ENCODE measurements at regions not wholly inside any gene's neighbourhood (a gene's known extent, or its start where the extent isn't known, plus 50 kb on each side); places are given as distances from the start of the nearest gene placed in this dataset.

DNA sequence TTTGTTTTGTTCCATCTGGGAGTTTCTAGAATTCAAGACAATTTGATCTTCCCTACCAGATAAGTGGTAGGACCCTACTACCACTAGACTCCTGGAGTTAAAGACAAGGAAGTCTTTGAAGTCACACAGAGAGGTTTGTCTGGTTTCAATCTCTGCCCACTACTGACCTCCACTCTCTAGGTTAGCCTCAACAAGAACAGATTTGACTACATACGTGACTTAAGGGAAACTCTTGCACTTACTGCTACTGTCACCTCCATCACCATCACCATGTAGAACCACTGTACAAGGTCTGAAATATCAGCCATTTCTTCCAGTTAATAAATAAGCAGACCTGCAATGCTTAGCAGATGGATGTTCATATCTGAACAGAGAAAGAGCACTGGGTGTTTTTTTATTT, 148.3 kb upstream of the ARHGEF26 start:
- TF ChIP-seq, protein P1, sequence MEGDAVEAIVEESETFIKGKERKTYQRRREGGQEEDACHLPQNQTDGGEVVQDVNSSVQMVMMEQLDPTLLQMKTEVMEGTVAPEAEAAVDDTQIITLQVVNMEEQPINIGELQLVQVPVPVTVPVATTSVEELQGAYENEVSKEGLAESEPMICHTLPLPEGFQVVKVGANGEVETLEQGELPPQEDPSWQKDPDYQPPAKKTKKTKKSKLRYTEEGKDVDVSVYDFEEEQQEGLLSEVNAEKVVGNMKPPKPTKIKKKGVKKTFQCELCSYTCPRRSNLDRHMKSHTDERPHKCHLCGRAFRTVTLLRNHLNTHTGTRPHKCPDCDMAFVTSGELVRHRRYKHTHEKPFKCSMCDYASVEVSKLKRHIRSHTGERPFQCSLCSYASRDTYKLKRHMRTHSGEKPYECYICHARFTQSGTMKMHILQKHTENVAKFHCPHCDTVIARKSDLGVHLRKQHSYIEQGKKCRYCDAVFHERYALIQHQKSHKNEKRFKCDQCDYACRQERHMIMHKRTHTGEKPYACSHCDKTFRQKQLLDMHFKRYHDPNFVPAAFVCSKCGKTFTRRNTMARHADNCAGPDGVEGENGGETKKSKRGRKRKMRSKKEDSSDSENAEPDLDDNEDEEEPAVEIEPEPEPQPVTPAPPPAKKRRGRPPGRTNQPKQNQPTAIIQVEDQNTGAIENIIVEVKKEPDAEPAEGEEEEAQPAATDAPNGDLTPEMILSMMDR (IDR thresholded peaks at IDR 0.05): no peak
- H3K36me3 ChIP-seq: no peaks in the 10 kb centered on the region
- no peak for DNase-seq

DNA sequence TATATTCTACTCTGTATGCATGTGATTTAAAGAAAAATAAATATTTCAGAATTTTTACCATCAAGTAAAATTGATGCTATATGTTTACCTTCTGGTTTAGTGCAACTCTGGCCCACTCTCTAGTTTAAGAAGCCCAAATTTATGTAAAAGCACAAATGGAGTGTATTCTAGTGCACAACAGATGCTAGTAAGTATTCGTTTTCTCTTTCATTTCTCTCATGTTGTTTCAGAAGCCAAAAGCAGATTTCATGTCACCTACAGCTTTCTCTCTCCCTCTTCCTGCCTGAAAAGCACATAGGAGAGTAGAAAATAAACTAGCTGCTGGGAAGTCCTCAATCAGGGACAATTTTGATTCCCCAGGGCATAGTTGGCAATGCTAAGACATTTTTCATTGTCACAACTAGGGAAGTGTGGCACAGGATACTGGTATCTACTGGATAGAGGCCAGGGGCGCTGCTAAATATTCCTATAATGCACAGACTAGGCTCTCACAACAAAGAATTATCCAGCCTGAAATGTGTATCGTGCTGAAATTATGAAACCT, 147.4 kb upstream of the ARHGEF26 start:
- no peaks in the 10 kb centered on the region for H3K27me3 ChIP-seq
- TF ChIP-seq, protein P1 (IDR thresholded peaks at IDR 0.05): no peak
- no peak overlapping the region for H3K9ac ChIP-seq (ENCODE audit: low read depth in 2 of 2, low read length in 2 of 2)
- DNase-seq: no peak
- H3K4me1 ChIP-seq: no peaks in the 10 kb centered on the region
- no peak overlapping the region for H3K4me3 ChIP-seq
- intact Hi-C loops (cut with DNase I): no loop called here
- no peaks in the 10 kb centered on the region for H3K9me3 ChIP-seq
- H3K36me3 ChIP-seq: no peaks in the 10 kb centered on the region
- no peak overlapping the region for H3K27ac ChIP-seq

More for the DNA sequence above, 148.3 kb upstream of the ARHGEF26 start:
- no peaks in the 10 kb centered on the region for H3K4me1 ChIP-seq
- H3K9me3 ChIP-seq: no peaks in the 10 kb centered on the region
- intact Hi-C loops (cut with DNase I): no loop called here
- no peaks in the 10 kb centered on the region for H3K27me3 ChIP-seq
- no peak overlapping the region for H3K4me3 ChIP-seq
- H3K9ac ChIP-seq (ENCODE audit: low read depth in 2 of 2, low read length in 2 of 2): no peak overlapping the region
- H3K27ac ChIP-seq: no peak overlapping the region

DNA sequence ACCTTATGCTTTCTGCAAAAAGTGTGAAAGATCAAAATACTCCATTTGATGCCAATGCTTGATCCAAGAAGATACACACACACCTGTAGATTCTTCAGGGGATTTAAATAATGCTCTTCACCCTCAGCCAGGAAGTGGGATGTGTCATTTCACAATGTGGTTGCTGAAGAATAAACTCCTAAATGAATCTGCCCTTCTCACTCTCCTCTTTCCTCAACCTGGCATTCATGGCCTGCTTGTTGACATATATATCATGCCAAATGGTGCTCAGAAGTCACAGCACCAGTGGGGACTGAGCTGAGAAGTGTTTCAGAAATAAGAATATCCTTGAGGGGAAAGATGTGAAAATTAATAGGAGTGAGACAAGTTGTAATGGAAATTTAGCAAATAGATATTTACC, 146.6 kb upstream of the ARHGEF26 start:
- no peaks in the 10 kb centered on the region for H3K27me3 ChIP-seq
- H3K4me3 ChIP-seq: no peak overlapping the region
- H3K4me1 ChIP-seq: no peaks in the 10 kb centered on the region
- no peaks in the 10 kb centered on the region for H3K36me3 ChIP-seq
- no peaks in the 10 kb centered on the region for H3K9me3 ChIP-seq
- no peak overlapping the region for H3K27ac ChIP-seq
- intact Hi-C loops (cut with DNase I): no loop called here
- DNase-seq: no peak
- TF ChIP-seq, protein P1 (IDR thresholded peaks at IDR 0.05): no peak
- H3K9ac ChIP-seq (ENCODE audit: low read depth in 2 of 2, low read length in 2 of 2): no peak overlapping the region

DNA sequence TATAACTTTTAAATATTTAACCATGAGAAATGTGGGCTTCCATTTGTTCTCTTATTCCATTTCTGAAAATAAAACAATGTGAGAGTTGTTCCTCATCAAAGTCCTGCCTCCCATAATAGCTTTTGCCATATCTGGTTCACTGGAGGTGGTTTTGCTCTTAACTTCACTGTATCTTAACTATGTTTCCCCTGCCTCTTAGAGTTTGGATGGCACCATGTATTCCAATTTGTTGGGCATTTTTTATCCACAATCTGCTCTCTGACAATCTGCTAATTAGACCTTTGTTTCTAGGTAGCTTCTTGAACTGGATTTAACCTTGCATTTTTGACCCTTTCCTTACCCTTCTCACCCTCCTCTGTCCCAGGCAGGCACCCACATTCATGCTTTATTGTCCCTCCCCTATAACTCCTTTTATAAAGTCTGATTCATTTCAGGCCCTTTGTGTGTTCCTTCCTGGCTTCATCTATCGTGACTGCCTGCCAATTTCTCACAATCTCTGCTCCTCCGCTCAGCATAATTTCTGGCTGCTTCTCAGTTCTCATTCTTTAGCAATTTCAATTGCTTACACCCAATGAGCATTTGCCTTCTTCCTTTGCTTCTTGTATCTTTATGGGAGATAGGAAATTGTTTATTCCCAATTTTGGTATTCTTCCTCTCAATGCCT, 144.2 kb upstream of the ARHGEF26 start:
- no peak overlapping the region for H3K9ac ChIP-seq (ENCODE audit: low read depth in 2 of 2, low read length in 2 of 2)
- TF ChIP-seq, protein P1 (IDR thresholded peaks at IDR 0.05): no peak
- no peak for DNase-seq
- H3K4me1 ChIP-seq: no peaks in the 10 kb centered on the region
- H3K9me3 ChIP-seq: no peaks in the 10 kb centered on the region
- H3K4me3 ChIP-seq: no peak overlapping the region
- H3K27ac ChIP-seq: no peak overlapping the region
- intact Hi-C loops (cut with DNase I): no loop called here
- H3K36me3 ChIP-seq: no peaks in the 10 kb centered on the region
- H3K27me3 ChIP-seq: no peaks in the 10 kb centered on the region

DNA sequence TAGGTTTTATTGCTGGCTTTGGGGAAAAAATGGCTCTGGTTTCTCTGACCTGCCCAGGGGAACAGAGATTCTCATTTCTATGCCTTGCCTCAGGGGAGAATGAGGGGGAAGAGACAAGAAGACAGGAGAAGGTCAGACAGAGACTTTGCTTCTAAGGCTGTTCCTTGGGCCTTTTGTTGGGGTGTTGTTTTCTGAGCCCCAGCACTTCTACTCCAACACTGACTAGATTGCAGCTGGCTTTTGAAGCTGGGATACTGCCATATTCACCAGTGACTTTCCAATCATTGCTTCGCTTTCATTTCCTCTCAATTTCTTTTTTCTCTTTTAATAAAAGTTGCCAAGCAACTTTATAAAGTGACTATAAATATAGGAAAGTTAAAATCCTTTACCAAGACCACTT, 143.2 kb upstream of the ARHGEF26 start:
- TF ChIP-seq, protein P1 (IDR thresholded peaks at IDR 0.05): no peak
- H3K4me3 ChIP-seq: no peak overlapping the region
- no peaks in the 10 kb centered on the region for H3K27me3 ChIP-seq
- H3K4me1 ChIP-seq: no peaks in the 10 kb centered on the region
- no peaks in the 10 kb centered on the region for H3K9me3 ChIP-seq
- H3K9ac ChIP-seq (ENCODE audit: low read depth in 2 of 2, low read length in 2 of 2): no peak overlapping the region
- no peak for DNase-seq
- no peak overlapping the region for H3K27ac ChIP-seq
- intact Hi-C loops (cut with DNase I): no loop called here
- H3K36me3 ChIP-seq: no peaks in the 10 kb centered on the region

Measured in colonic mucosa (tissue), 4 donors.